RWPE2 (cell line): ENCODE measurements at regions not wholly inside any gene's neighbourhood (a gene's known extent, or its start where the extent isn't known, plus 50 kb on each side); places are given as distances from the start of the nearest gene placed in this dataset.
"Not testable (repeated sequence)": the region's sequence is repeated elsewhere in the genome, so short reads cannot be mapped to it uniquely, and the experiment has no call there.

Experiments used
- ATAC-seq: fragments of 200-7000 bp; cut with Tn5 transposase; 3 replicates; pipeline ENCODE4 v1.9.1; 2021; ENCODE audit warnings: low read depth
- DNase-seq: peaks from one replicate; pipeline ENCODE4 v3.0.0-alpha.2; 2020; ENCODE audit warnings: low spot score
- H3K27ac ChIP-seq: fragments of 450-650 bp; 2 replicates; pipeline ENCODE4 v1.5.1; 2017; ENCODE audit warnings: mild to moderate bottlenecking; ENCODE audit not compliant: poor library complexity, severe bottlenecking
- H3K27me3 ChIP-seq: fragments of 250-450 bp; sonication (Bioruptor Pico); 2 replicates; pipeline ENCODE4 v1.5.1; 2021; ENCODE audit warnings: mild to moderate bottlenecking, moderate library complexity; ENCODE audit not compliant: insufficient read depth, poor library complexity, severe bottlenecking
- H3K36me3 ChIP-seq: fragments of 250-450 bp; sonication (Bioruptor Pico); 2 replicates; pipeline ENCODE4 v1.5.1; 2020; ENCODE audit warnings: low read depth, mild to moderate bottlenecking, moderate library complexity
- H3K4me1 ChIP-seq: fragments of 250-450 bp; sonication (Bioruptor Pico); 2 replicates; pipeline ENCODE4 v1.5.1; 2021; ENCODE audit warnings: mild to moderate bottlenecking, moderate library complexity; ENCODE audit not compliant: insufficient read depth, poor library complexity, severe bottlenecking
- H3K4me3 ChIP-seq: fragments of 250-450 bp; sonication (Bioruptor Pico); 2 replicates; pipeline ENCODE4 v1.5.1; 2021; ENCODE audit warnings: mild to moderate bottlenecking, moderate library complexity; ENCODE audit not compliant: severe bottlenecking
- H3K9me3 ChIP-seq: fragments of 250-450 bp; sonication (Bioruptor Pico); 2 replicates; pipeline ENCODE4 v1.5.1; 2021; ENCODE audit warnings: mild to moderate bottlenecking, moderate library complexity; ENCODE audit not compliant: severe bottlenecking
- CTCF ChIP-seq: fragments of 450-650 bp; IDR thresholded peaks from one replicate; pipeline ENCODE4 v1.5.1; 2017; ENCODE audit warnings: mild to moderate bottlenecking, moderate library complexity; ENCODE audit not compliant: poor library complexity, severe bottlenecking

DNA sequence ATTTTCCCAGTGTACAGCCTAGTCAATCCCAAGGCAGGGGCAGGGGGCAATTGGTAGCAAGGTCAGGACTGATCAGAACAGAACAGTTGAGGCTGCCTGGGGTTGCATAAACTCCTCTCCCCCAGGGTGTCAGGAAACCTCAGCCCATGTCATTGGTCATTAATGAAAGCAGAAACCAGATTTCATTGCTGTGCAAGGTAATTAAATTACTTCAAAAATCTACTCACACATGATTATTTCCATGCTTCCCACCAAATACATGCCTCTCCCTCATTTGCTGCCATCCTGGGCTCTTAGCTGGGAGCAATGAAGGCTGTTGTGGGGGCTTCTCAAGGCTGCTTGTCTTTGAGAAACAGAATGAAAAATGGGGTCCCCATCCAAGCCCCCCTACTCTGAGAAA lies 124.2 kb downstream of the PHETA1 start:
- ATAC-seq (no peak), DNase-seq (no peak)
- Histone ChIP-seq H3K27me3 (no peaks in the 10 kb centered on the region), H3K4me1 (peaks cover 5% of the 10 kb centered on the region), H3K27ac (no peak overlapping the region), H3K4me3 (no peak overlapping the region), H3K9me3 (no peaks in the 10 kb centered on the region), H3K36me3 (no peaks in the 10 kb centered on the region)
- TF ChIP-seq CTCF, result no peak

- H3K9me3 ChIP-seq, H3K27me3 ChIP-seq, H3K4me3 ChIP-seq, DNase-seq, ATAC-seq, H3K4me1 ChIP-seq, H3K27ac ChIP-seq, H3K36me3 ChIP-seq: not testable (repeated sequence)
Measured at GRCh38 chr12:111242817-111243216, 126.1 kb downstream of the PHETA1 start.

- ATAC-seq, result no peak
Measured at GRCh38 chr12:111242184-111242583, 126.7 kb downstream of the PHETA1 start.

GRCh38 chr12:111240374-111240773 lies 128.5 kb downstream of the PHETA1 start:
- TF ChIP-seq CTCF, result no peak
- Histone ChIP-seq H3K27me3 (no peaks in the 10 kb centered on the region), H3K36me3 (no peaks in the 10 kb centered on the region), H3K9me3 (no peaks in the 10 kb centered on the region), H3K27ac (no peak overlapping the region), H3K4me3 (no peak overlapping the region), H3K4me1 (no peaks in the 10 kb centered on the region)
- DNase-seq (no peak), ATAC-seq (no peak)

More at GRCh38 chr12:111242184-111242583, 126.7 kb downstream of the PHETA1 start:
- no peak overlapping the region for H3K4me3 ChIP-seq
- H3K9me3 ChIP-seq, result no peaks in the 10 kb centered on the region
- H3K4me1 ChIP-seq, result no peaks in the 10 kb centered on the region
- H3K27ac ChIP-seq, result no peak overlapping the region
- H3K36me3 ChIP-seq, result no peaks in the 10 kb centered on the region
- no peak for DNase-seq
- no peak for TF ChIP-seq CTCF
- no peaks in the 10 kb centered on the region for H3K27me3 ChIP-seq

- no peak for TF ChIP-seq CTCF
- Histone ChIP-seq H3K27me3 (no peaks in the 10 kb centered on the region), H3K4me1 (no peaks in the 10 kb centered on the region), H3K36me3 (no peaks in the 10 kb centered on the region), H3K27ac (no peak overlapping the region), H3K4me3 (no peak overlapping the region), H3K9me3 (no peaks in the 10 kb centered on the region)
- ATAC-seq (no peak), DNase-seq (no peak)
Measured at GRCh38 chr12:111239235-111239634, 129.7 kb downstream of the PHETA1 start.
